Liver (tissue), 8 donors: ENCODE measurements at regions not wholly inside any gene's neighbourhood (a gene's known extent, or its start where the extent isn't known, plus 50 kb on each side); places are given as distances from the start of the nearest gene placed in this dataset.

Experiments used
- DNase-seq: peaks from one replicate; pipeline ENCODE4 v3.0.0-alpha.2; 2017; ENCODE audit warnings: low spot score
- H3K27ac ChIP-seq, 2 donors: one replicate each; pipeline ENCODE4 v1.7.0; 2013; ENCODE audit warnings: inconsistent platforms in 2 of 2, low read length in 2 of 2, control low read depth in 1 of 2, low read depth in 1 of 2, mild to moderate bottlenecking in 1 of 2
- H3K27me3 ChIP-seq, 4 donors: one replicate each; pipeline versions ENCODE4 v1.6.1 to v1.7.0; 2013; ENCODE audit warnings: low read length in 3 of 4, inconsistent platforms in 1 of 4, mild to moderate bottlenecking in 1 of 4, moderate library complexity in 1 of 4; ENCODE audit not compliant: control insufficient read depth in 4 of 4, insufficient read depth in 4 of 4
- H3K36me3 ChIP-seq, 4 donors: one replicate each; pipeline versions ENCODE4 v1.6.1 to v1.7.0; 2013; ENCODE audit warnings: low read length in 3 of 4, mild to moderate bottlenecking in 3 of 4, low read depth in 1 of 4, moderate library complexity in 1 of 4; ENCODE audit not compliant: control insufficient read depth in 4 of 4, insufficient read depth in 3 of 4
- H3K4me1 ChIP-seq, 4 donors: one replicate each; pipeline versions ENCODE4 v1.6.1 to v1.7.0; 2013; ENCODE audit warnings: low read length in 3 of 4, mild to moderate bottlenecking in 3 of 4, moderate library complexity in 1 of 4; ENCODE audit not compliant: control insufficient read depth in 4 of 4, insufficient read depth in 4 of 4
- H3K4me3 ChIP-seq, 3 donors: one replicate each; pipeline versions ENCODE4 v1.6.1 to v1.7.0; 2013; ENCODE audit warnings: low read length in 3 of 3, control low read depth in 1 of 3, low read depth in 1 of 3, mild to moderate bottlenecking in 1 of 3
- H3K9ac ChIP-seq, 2 donors: one replicate each; pipeline ENCODE4 v1.7.0; 2013; ENCODE audit warnings: low read length in 2 of 2, mild to moderate bottlenecking in 2 of 2, moderate library complexity in 2 of 2, control low read depth in 1 of 2, low read depth in 1 of 2
- H3K9me3 ChIP-seq, 4 donors: one replicate each; pipeline versions ENCODE4 v1.6.1 to v1.7.0; 2013; ENCODE audit warnings: low read length in 3 of 4; ENCODE audit not compliant: control insufficient read depth in 4 of 4
- EGR1 ChIP-seq, 2 donors: IDR thresholded peaks; 2 replicates each; pipeline ENCODE4 v1.6.1; 2016 to 2018; ENCODE audit warnings: antibody characterized with exemption in 2 of 2, low read depth in 2 of 2
- FOXA1 ChIP-seq: IDR thresholded peaks from 2 replicates; pipeline ENCODE4 v1.6.1; 2016; ENCODE audit warnings: antibody characterized with exemption
- FOXA2 ChIP-seq: IDR thresholded peaks from 2 replicates; pipeline ENCODE4 v1.6.1; 2016; ENCODE audit warnings: antibody characterized with exemption
- GABPA ChIP-seq, 2 donors: IDR thresholded peaks in 1 of 2; conservative IDR thresholded peaks in 1 of 2; 2 replicates each; pipeline ENCODE4 v1.6.1; 2016; ENCODE audit warnings: antibody characterized with exemption in 2 of 2, mild to moderate bottlenecking in 1 of 2, moderate library complexity in 1 of 2
- HNF4A ChIP-seq, 2 donors: conservative IDR thresholded peaks; 2 replicates each; pipeline ENCODE4 v1.6.1; 2016; ENCODE audit warnings: antibody characterized with exemption in 2 of 2, mild to moderate bottlenecking in 2 of 2
- HNF4G ChIP-seq: IDR thresholded peaks from 2 replicates; pipeline ENCODE4 v1.6.1; 2016; ENCODE audit warnings: antibody characterized with exemption
- JUND ChIP-seq, 2 donors: IDR thresholded peaks; 2 replicates each; pipeline ENCODE4 v1.6.1; 2016; ENCODE audit warnings: antibody characterized with exemption in 2 of 2
- NR2F2 ChIP-seq: IDR thresholded peaks from 2 replicates; pipeline ENCODE4 v1.6.1; 2016; ENCODE audit warnings: antibody characterized with exemption
- RAD21 ChIP-seq, 2 donors: IDR thresholded peaks; 2 replicates each; pipeline ENCODE4 v1.6.1; 2016; ENCODE audit warnings: antibody characterized with exemption in 2 of 2, mild to moderate bottlenecking in 2 of 2
- RXRA ChIP-seq, 2 donors: IDR thresholded peaks; 2 replicates each; pipeline ENCODE4 v1.6.1; 2017 to 2018; ENCODE audit warnings: antibody characterized with exemption in 2 of 2, mild to moderate bottlenecking in 1 of 2
- SP1 ChIP-seq: IDR thresholded peaks from 2 replicates; pipeline ENCODE4 v1.6.1; 2018; ENCODE audit warnings: antibody characterized with exemption, mild to moderate bottlenecking
- YY1 ChIP-seq: IDR thresholded peaks from 2 replicates; pipeline ENCODE4 v1.6.1; 2016; ENCODE audit warnings: antibody characterized with exemption, mild to moderate bottlenecking
- WGBS: extraction: QIAGEN DNeasy Blood & Tissue Kit; methylation state at CpG from one replicate; pipeline ENCODE4 v1.1.7; 2013; 5-methylcytosine and 5-hydroxymethylcytosine counted together
- TF ChIP-seq, protein P1 (sequence below): fragments of 150-350 bp; IDR thresholded peaks from 2 replicates; pipeline ENCODE4 v1.5.1; 2017; ENCODE audit warnings: improper control_type of control experiment, low read depth, low read length; ENCODE audit not compliant: missing input control
- TF ChIP-seq, protein P2 (sequence below): IDR thresholded peaks from 2 replicates; pipeline ENCODE4 v1.6.1; 2016; ENCODE audit warnings: antibody characterized with exemption, mild to moderate bottlenecking
- TF ChIP-seq, protein P3 (sequence below): IDR thresholded peaks from 2 replicates; pipeline ENCODE4 v1.6.1; 2016; ENCODE audit warnings: antibody characterized with exemption
- TF ChIP-seq, protein P4 (sequence below): IDR thresholded peaks from 2 replicates; pipeline ENCODE4 v1.6.1; 2016; ENCODE audit warnings: antibody characterized with exemption
- TF ChIP-seq, protein P5 (sequence below): IDR thresholded peaks from 2 replicates; pipeline ENCODE4 v1.6.1; 2016; ENCODE audit warnings: antibody characterized with exemption
- donor health status: healthy.
- donor health status: healthy.
- donor health status: healthy.
- donor health status: healthy.
- donor health status: healthy.

DNA sequence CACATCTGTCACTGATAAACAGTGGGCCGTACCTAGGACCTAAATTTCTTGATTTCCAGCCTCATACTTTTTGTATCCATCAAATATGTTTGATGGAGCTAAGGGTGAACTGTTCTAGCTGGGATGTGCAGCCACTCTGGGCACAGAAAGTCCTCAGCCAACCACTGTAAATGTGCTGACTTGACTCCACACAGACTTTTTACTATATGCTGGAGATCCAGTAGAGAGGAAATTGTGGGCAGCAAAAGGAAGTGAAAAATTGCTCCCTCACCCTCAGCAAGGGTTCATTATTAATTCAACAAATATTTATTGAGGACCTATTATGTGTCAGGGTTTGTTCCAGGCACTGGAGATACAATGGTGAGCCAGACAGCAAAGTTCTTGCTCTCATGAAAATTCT lies 54.2 kb upstream of the AMPD3 start:
- Histone ChIP-seq H3K27ac (no peak overlapping the region), H3K4me3 (no peak overlapping the region), H3K27me3 (no peaks in the 10 kb centered on the region), H3K36me3 (no peaks in the 10 kb centered on the region), H3K9ac (no peak overlapping the region), H3K9me3 (no peaks in the 10 kb centered on the region), H3K4me1 (no peaks in the 10 kb centered on the region)
- TF ChIP-seq, protein P1, sequence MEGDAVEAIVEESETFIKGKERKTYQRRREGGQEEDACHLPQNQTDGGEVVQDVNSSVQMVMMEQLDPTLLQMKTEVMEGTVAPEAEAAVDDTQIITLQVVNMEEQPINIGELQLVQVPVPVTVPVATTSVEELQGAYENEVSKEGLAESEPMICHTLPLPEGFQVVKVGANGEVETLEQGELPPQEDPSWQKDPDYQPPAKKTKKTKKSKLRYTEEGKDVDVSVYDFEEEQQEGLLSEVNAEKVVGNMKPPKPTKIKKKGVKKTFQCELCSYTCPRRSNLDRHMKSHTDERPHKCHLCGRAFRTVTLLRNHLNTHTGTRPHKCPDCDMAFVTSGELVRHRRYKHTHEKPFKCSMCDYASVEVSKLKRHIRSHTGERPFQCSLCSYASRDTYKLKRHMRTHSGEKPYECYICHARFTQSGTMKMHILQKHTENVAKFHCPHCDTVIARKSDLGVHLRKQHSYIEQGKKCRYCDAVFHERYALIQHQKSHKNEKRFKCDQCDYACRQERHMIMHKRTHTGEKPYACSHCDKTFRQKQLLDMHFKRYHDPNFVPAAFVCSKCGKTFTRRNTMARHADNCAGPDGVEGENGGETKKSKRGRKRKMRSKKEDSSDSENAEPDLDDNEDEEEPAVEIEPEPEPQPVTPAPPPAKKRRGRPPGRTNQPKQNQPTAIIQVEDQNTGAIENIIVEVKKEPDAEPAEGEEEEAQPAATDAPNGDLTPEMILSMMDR: no peak
- TF ChIP-seq FOXA2 (no peak), FOXA1 (no peak), GABPA (IDR thresholded peaks at IDR 0.05 in 1 of 2, conservative IDR thresholded peaks at IDR 0.05 in 1 of 2) (no peak)
- no peak for DNase-seq
- 92% methylated on average over 1 of the region's 1 CpG for WGBS

DNA sequence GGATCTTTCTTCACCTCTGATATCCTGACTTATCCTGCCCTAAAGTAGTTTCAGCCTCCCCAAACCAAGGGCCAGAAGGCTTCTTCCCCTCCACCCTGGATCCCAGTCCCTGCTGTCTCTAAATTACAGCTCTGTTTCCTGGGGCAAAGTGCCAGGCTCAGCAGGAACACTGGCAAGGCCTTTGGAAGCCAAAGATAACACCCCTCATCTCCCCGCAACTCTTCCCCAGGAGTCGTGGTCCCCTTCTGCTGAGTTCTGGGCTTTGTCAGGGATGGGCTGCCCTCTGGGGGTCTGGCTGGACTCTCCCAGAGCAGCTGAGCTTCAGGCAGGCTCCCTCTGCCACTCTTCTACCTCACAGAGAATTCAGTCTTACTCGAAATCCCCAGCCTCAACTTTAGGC lies 53.8 kb upstream of the AMPD3 start:
- H3K4me3 ChIP-seq: no peak overlapping the region
- H3K27ac ChIP-seq: no peak overlapping the region
- TF ChIP-seq RXRA (IDR thresholded peaks at IDR 0.05): no peak
- no peak for TF ChIP-seq JUND (IDR thresholded peaks at IDR 0.05)
- no peak for TF ChIP-seq SP1
- TF ChIP-seq HNF4G: no peak
- no peak for TF ChIP-seq HNF4A (conservative IDR thresholded peaks at IDR 0.05)
- TF ChIP-seq, protein P2, sequence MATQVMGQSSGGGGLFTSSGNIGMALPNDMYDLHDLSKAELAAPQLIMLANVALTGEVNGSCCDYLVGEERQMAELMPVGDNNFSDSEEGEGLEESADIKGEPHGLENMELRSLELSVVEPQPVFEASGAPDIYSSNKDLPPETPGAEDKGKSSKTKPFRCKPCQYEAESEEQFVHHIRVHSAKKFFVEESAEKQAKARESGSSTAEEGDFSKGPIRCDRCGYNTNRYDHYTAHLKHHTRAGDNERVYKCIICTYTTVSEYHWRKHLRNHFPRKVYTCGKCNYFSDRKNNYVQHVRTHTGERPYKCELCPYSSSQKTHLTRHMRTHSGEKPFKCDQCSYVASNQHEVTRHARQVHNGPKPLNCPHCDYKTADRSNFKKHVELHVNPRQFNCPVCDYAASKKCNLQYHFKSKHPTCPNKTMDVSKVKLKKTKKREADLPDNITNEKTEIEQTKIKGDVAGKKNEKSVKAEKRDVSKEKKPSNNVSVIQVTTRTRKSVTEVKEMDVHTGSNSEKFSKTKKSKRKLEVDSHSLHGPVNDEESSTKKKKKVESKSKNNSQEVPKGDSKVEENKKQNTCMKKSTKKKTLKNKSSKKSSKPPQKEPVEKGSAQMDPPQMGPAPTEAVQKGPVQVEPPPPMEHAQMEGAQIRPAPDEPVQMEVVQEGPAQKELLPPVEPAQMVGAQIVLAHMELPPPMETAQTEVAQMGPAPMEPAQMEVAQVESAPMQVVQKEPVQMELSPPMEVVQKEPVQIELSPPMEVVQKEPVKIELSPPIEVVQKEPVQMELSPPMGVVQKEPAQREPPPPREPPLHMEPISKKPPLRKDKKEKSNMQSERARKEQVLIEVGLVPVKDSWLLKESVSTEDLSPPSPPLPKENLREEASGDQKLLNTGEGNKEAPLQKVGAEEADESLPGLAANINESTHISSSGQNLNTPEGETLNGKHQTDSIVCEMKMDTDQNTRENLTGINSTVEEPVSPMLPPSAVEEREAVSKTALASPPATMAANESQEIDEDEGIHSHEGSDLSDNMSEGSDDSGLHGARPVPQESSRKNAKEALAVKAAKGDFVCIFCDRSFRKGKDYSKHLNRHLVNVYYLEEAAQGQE: no peak
- no peak for TF ChIP-seq RAD21 (IDR thresholded peaks at IDR 0.05)
- TF ChIP-seq GABPA (IDR thresholded peaks at IDR 0.05 in 1 of 2, conservative IDR thresholded peaks at IDR 0.05 in 1 of 2): no peak
- no peak for TF ChIP-seq YY1
- TF ChIP-seq, protein P3, sequence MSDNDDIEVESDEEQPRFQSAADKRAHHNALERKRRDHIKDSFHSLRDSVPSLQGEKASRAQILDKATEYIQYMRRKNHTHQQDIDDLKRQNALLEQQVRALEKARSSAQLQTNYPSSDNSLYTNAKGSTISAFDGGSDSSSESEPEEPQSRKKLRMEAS: no peak
- no peak for TF ChIP-seq EGR1 (IDR thresholded peaks at IDR 0.05; ENCODE audit: low read depth in 2 of 2)
- TF ChIP-seq, protein P4, sequence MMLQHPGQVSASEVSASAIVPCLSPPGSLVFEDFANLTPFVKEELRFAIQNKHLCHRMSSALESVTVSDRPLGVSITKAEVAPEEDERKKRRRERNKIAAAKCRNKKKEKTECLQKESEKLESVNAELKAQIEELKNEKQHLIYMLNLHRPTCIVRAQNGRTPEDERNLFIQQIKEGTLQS: no peak
- no peak for TF ChIP-seq FOXA1
- TF ChIP-seq, protein P5, sequence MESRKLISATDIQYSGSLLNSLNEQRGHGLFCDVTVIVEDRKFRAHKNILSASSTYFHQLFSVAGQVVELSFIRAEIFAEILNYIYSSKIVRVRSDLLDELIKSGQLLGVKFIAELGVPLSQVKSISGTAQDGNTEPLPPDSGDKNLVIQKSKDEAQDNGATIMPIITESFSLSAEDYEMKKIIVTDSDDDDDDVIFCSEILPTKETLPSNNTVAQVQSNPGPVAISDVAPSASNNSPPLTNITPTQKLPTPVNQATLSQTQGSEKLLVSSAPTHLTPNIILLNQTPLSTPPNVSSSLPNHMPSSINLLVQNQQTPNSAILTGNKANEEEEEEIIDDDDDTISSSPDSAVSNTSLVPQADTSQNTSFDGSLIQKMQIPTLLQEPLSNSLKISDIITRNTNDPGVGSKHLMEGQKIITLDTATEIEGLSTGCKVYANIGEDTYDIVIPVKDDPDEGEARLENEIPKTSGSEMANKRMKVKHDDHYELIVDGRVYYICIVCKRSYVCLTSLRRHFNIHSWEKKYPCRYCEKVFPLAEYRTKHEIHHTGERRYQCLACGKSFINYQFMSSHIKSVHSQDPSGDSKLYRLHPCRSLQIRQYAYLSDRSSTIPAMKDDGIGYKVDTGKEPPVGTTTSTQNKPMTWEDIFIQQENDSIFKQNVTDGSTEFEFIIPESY: no peak
- TF ChIP-seq, protein P1: no peak
- TF ChIP-seq NR2F2: no peak
- no peak for TF ChIP-seq FOXA2
- H3K9me3 ChIP-seq: no peaks in the 10 kb centered on the region
- 88% methylated on average over 3 of the region's 3 CpGs for WGBS
- H3K36me3 ChIP-seq: no peaks in the 10 kb centered on the region
- no peak overlapping the region for H3K9ac ChIP-seq
- no peaks in the 10 kb centered on the region for H3K4me1 ChIP-seq
- DNase-seq: no peak
- no peaks in the 10 kb centered on the region for H3K27me3 ChIP-seq
